HUES64 (cell line): ENCODE measurements at regions not wholly inside any gene's neighbourhood (a gene's known extent, or its start where the extent isn't known, plus 50 kb on each side); places are given as distances from the start of the nearest gene placed in this dataset.
A peak's percentile ranks its signal among the peaks of the same experiment; 100 is the strongest.

ENCODE experiments used
- H3K27ac ChIP-seq: 2 replicates; pipeline ENCODE4 v1.7.0; 2013; ENCODE audit warnings: low read depth, low read length, inconsistent platforms
- H3K27me3 ChIP-seq: 2 replicates; pipeline ENCODE4 v1.6.1; 2013; ENCODE audit warnings: mild to moderate bottlenecking, low read length; ENCODE audit not compliant: insufficient read depth
- H3K36me3 ChIP-seq: 2 replicates; pipeline ENCODE4 v1.6.1; 2013; ENCODE audit warnings: mild to moderate bottlenecking, low read length; ENCODE audit not compliant: insufficient read depth
- H3K4me1 ChIP-seq: 2 replicates; pipeline ENCODE4 v1.6.1; 2013; ENCODE audit warnings: mild to moderate bottlenecking, low read length, moderate library complexity; ENCODE audit not compliant: insufficient read depth
- H3K4me3 ChIP-seq: 2 replicates; pipeline ENCODE4 v1.5.1; 2013; ENCODE audit warnings: mild to moderate bottlenecking, low read length, moderate library complexity
- H3K9ac ChIP-seq: 2 replicates; pipeline ENCODE4 v1.6.1; 2013; ENCODE audit warnings: mild to moderate bottlenecking, low read depth, low read length
- H3K9me3 ChIP-seq: 2 replicates; pipeline ENCODE4 v1.6.1; 2013; ENCODE audit warnings: low read depth, low read length; ENCODE audit not compliant: insufficient read depth
- WGBS: fragments of 150-250, 120-280 bp; methylation state at CpG from one replicate; pipeline ENCODE4 v1.1.7; 2013; ENCODE audit warnings: missing lambda C conversion rate; 5-methylcytosine and 5-hydroxymethylcytosine counted together

- H3K9ac ChIP-seq = no peak overlapping the region
- no peaks in the 10 kb centered on the region for H3K36me3 ChIP-seq
- H3K27me3 ChIP-seq = no peaks in the 10 kb centered on the region
- H3K4me1 ChIP-seq = no peaks in the 10 kb centered on the region
- WGBS = 100% methylated on average over 1 of the region's 1 CpG
- H3K9me3 ChIP-seq = no peaks in the 10 kb centered on the region
- H3K4me3 ChIP-seq = no peak overlapping the region
- no peak overlapping the region for H3K27ac ChIP-seq
Measured at GRCh38 chr4:62156205-62156604, 956.1 kb downstream of the ADGRL3 start.

- H3K36me3 ChIP-seq = no peaks in the 10 kb centered on the region
- H3K4me1 ChIP-seq = no peaks in the 10 kb centered on the region
- WGBS = 94% methylated on average over 2 of the region's 2 CpGs
- peaks cover 15% of the 10 kb centered on the region; the same call in 1 of the 2 replicates for H3K9me3 ChIP-seq
- H3K4me3 ChIP-seq = no peak overlapping the region
- no peak overlapping the region for H3K9ac ChIP-seq
- H3K27ac ChIP-seq = no peak overlapping the region
- no peaks in the 10 kb centered on the region for H3K27me3 ChIP-seq
Measured at GRCh38 chr4:62145276-62145675, 945.1 kb downstream of the ADGRL3 start.

- peaks cover 15% of the 10 kb centered on the region; the same call in 1 of the 2 replicates for H3K9me3 ChIP-seq
- no peaks in the 10 kb centered on the region for H3K36me3 ChIP-seq
- H3K9ac ChIP-seq = no peak overlapping the region
- H3K27me3 ChIP-seq = no peaks in the 10 kb centered on the region
- no peak overlapping the region for H3K4me3 ChIP-seq
- H3K4me1 ChIP-seq = no peaks in the 10 kb centered on the region
- H3K27ac ChIP-seq = no peak overlapping the region
- 98% methylated on average over 2 of the region's 3 CpGs for WGBS
Measured at GRCh38 chr4:62144431-62144830, 944.3 kb downstream of the ADGRL3 start.

GRCh38 chr4:62135565-62136156 is 935.5 kb downstream of the ADGRL3 start:
- Histone ChIP-seq H3K4me1 (peaks cover 30% of the 10 kb centered on the region), H3K27ac (peak overlapping the region; percentile 63), H3K27me3 (no peaks in the 10 kb centered on the region), H3K9me3 (no peaks in the 10 kb centered on the region), H3K9ac (no peak overlapping the region), H3K4me3 (no peak overlapping the region), H3K36me3 (no peaks in the 10 kb centered on the region)
- WGBS = 75% methylated on average over 1 of the region's 1 CpG

GRCh38 chr4:62133977-62134376 is 933.9 kb downstream of the ADGRL3 start:
- Histone ChIP-seq H3K4me3 (no peak overlapping the region), H3K27me3 (no peaks in the 10 kb centered on the region), H3K9ac (no peak overlapping the region), H3K4me1 (peaks cover 30% of the 10 kb centered on the region), H3K36me3 (no peaks in the 10 kb centered on the region), H3K9me3 (no peaks in the 10 kb centered on the region), H3K27ac (no peak overlapping the region)
- WGBS = 88% methylated on average over 6 of the region's 6 CpGs

- no peaks in the 10 kb centered on the region for H3K27me3 ChIP-seq
- no peak overlapping the region for H3K27ac ChIP-seq
- H3K4me3 ChIP-seq = no peak overlapping the region
- no peaks in the 10 kb centered on the region for H3K9me3 ChIP-seq
- H3K9ac ChIP-seq = no peak overlapping the region
- H3K36me3 ChIP-seq = no peaks in the 10 kb centered on the region
- peaks cover 30% of the 10 kb centered on the region for H3K4me1 ChIP-seq
- WGBS = no CpG with 5 or more reads among the region's 1 CpG
Measured at GRCh38 chr4:62133101-62133897, 933.2 kb downstream of the ADGRL3 start.

GRCh38 chr4:62131049-62131448 is 930.9 kb downstream of the ADGRL3 start:
- H3K4me1 ChIP-seq = peaks cover 21% of the 10 kb centered on the region
- WGBS = 77% methylated on average over 3 of the region's 3 CpGs
- no peaks in the 10 kb centered on the region for H3K9me3 ChIP-seq
- no peak overlapping the region for H3K27ac ChIP-seq
- H3K27me3 ChIP-seq = no peaks in the 10 kb centered on the region
- no peak overlapping the region for H3K4me3 ChIP-seq
- no peaks in the 10 kb centered on the region for H3K36me3 ChIP-seq
- no peak overlapping the region for H3K9ac ChIP-seq

GRCh38 chr4:62130637-62131036 is 930.5 kb downstream of the ADGRL3 start:
- Histone ChIP-seq H3K9ac (no peak overlapping the region), H3K4me1 (peaks cover 17% of the 10 kb centered on the region), H3K4me3 (no peak overlapping the region), H3K36me3 (no peaks in the 10 kb centered on the region), H3K27me3 (no peaks in the 10 kb centered on the region), H3K9me3 (no peaks in the 10 kb centered on the region), H3K27ac (no peak overlapping the region)

- H3K27me3 ChIP-seq = no peaks in the 10 kb centered on the region
- H3K36me3 ChIP-seq = no peaks in the 10 kb centered on the region
- WGBS = 96% methylated on average over 2 of the region's 2 CpGs
Measured at GRCh38 chr4:62130230-62130629, 930.1 kb downstream of the ADGRL3 start.

More at GRCh38 chr4:62130230-62130629, 930.1 kb downstream of the ADGRL3 start:
- peaks cover 13% of the 10 kb centered on the region for H3K4me1 ChIP-seq
- no peaks in the 10 kb centered on the region for H3K9me3 ChIP-seq
- H3K4me3 ChIP-seq = no peak overlapping the region
- no peak overlapping the region for H3K9ac ChIP-seq
- H3K27ac ChIP-seq = no peak overlapping the region
